Choroid plexus epithelial cell (primary cell): ENCODE measurements at regions not wholly inside any gene's neighbourhood (a gene's known extent, or its start where the extent isn't known, plus 50 kb on each side); places are given as distances from the start of the nearest gene placed in this dataset.

Source experiments
- DNase-seq: peaks from one replicate; pipeline ENCODE4 v3.0.0-alpha.2; 2010; ENCODE audit warnings: low read depth
- H3K4me3 ChIP-seq: 2 replicates; pipeline ENCODE4 v1.5.1; 2011; ENCODE audit warnings: low read depth, mild to moderate bottlenecking, control low read depth, low read length, moderate library complexity
- TF ChIP-seq, protein P1 (sequence below): conservative IDR thresholded peaks from 2 replicates; pipeline ENCODE4 v1.5.1; 2011; ENCODE audit warnings: low read depth, mild to moderate bottlenecking, control low read depth, inconsistent platforms, low read length, moderate library complexity

DNA sequence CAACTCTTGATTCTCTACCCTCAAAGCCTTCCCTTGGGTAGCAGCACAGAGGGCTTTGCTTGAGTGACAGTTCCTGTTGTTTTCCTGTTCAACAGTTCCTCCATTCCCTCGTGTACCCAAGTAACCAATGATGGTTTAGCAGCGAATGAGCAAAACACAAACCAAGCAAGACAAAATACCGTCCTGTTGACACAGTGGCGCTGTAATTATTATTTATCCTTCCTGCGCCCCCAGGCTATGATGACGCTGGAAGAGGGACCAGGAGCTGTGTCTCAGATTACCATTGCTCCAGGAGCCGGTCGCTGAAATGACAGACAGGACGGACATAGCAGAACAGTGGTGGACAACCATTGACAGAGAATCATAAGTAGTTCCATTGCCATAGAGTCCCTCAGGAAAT is 154.8 kb downstream of the GADD45G start:
- no peak overlapping the region for H3K4me3 ChIP-seq
- TF ChIP-seq, protein P1, sequence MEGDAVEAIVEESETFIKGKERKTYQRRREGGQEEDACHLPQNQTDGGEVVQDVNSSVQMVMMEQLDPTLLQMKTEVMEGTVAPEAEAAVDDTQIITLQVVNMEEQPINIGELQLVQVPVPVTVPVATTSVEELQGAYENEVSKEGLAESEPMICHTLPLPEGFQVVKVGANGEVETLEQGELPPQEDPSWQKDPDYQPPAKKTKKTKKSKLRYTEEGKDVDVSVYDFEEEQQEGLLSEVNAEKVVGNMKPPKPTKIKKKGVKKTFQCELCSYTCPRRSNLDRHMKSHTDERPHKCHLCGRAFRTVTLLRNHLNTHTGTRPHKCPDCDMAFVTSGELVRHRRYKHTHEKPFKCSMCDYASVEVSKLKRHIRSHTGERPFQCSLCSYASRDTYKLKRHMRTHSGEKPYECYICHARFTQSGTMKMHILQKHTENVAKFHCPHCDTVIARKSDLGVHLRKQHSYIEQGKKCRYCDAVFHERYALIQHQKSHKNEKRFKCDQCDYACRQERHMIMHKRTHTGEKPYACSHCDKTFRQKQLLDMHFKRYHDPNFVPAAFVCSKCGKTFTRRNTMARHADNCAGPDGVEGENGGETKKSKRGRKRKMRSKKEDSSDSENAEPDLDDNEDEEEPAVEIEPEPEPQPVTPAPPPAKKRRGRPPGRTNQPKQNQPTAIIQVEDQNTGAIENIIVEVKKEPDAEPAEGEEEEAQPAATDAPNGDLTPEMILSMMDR, result no peak
- DNase-seq, result no peak

DNA sequence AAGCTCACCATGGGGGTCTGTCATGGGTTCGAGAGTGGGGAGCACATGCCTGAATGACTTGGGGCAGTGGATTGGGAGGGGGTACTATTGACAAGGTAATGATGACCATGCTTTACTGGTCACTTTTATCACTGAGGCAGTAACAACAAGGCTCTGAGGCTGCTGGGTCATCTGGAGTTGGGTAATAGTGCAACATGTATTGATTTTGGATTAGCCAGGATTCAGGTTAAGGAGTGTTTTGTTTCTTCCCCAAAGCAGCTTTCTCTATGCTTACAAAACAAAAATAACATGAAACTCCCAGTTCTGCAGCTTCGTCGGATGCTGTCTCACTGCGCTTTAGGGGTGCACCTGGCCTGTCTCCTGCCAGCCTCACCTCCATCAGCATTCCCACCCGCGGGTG is 155.3 kb downstream of the GADD45G start:
- no peak for DNase-seq
- H3K4me3 ChIP-seq, result no peak overlapping the region
- TF ChIP-seq, protein P1, result no peak

DNA sequence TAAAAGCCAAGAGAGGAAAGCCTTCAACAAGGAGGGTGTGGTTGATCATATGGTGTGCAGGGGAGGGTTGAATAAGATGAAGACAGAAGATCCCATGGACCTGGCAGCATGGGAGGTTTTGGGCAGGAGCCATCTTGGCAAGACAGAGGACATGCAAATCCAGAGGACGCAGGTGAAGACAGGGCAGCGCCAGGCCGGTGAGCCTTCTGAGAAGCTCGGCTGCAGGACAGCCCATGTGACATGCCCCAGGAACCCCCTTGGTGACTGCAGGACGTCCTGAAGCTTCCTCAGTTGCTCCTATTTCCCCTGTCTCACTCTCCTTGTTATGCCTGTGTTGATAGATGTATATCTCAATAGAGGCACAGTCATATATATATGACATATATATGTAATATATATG is 159.4 kb downstream of the GADD45G start:
- H3K4me3 ChIP-seq, result no peak overlapping the region
- TF ChIP-seq, protein P1, result no peak
- DNase-seq, result no peak

DNA sequence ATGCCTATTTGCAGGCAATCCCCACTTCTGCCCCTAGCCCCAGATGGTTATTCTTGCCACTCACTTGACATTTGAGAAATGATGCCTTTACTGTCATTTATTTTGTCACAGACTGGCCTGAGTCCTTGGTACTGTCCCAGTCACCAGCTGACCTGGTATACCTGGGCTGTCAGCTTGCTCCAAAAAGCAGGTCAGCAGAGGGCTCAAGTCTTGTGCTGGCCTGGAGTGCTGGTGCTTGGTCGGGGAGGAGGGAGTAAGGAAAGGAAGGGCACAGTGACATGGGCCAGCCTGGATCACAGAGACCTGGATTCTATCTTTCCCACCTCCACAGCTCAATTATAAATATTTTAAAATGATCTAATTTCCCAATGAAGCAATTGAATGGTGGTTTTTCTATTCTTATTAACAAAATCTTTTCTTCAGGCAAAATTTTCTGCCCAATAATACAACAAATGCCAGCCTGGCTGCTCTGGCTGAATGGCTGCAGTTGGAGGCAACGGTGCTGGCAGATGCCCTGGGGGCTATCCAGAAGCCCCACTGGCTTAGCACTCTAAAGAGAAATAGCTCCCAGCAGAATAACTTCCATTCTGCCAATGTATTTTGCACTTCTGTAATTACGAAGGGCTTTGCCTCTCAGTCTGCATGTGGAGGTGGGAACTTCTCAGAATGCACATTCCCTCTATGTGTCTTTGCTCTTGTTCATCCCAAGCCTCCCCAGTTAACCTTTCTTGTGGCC is 160.6 kb downstream of the GADD45G start:
- no peak overlapping the region for H3K4me3 ChIP-seq
- TF ChIP-seq, protein P1, result no peak
- no peak for DNase-seq

DNA sequence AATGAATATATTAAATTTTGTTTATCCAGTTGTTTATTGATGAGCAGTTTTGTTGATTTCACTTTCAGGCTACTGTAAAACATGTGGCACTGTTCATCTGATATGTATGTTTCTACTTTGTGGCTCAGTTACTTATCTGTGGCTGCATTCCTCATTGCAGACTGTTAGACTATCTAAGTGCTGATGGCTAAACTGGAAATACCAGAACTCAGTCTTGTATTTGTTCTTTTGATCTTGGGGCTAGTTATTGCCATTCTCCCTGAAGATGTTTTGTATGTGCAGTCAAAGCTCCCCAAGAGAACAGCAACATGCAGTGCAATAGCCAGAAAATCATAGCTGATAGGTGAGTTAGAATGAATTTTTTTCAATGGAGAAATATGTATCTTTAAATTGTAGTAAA is 162.2 kb downstream of the GADD45G start:
- TF ChIP-seq, protein P1, result no peak
- no peak overlapping the region for H3K4me3 ChIP-seq
- DNase-seq, result no peak

DNA sequence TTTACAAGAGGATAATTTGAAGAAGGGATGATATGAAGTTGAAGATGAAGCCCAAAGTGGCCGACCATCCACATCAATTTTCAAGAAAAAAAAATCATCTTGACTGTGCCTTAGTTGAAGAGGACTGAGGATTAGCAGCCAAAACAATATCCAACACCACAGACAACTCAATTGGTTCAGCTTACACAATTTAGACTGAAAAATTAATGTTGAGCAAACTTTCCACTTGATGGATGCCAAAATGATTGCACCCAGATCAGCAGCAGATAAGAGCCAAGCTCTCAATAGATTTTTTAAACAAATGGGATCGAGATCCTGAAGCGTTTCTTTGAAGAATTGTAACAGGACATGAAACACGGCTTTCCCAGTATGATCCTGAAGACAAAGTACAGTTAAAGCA is 163.2 kb downstream of the GADD45G start:
- no peak for DNase-seq
- TF ChIP-seq, protein P1, result no peak
- no peak overlapping the region for H3K4me3 ChIP-seq

DNA sequence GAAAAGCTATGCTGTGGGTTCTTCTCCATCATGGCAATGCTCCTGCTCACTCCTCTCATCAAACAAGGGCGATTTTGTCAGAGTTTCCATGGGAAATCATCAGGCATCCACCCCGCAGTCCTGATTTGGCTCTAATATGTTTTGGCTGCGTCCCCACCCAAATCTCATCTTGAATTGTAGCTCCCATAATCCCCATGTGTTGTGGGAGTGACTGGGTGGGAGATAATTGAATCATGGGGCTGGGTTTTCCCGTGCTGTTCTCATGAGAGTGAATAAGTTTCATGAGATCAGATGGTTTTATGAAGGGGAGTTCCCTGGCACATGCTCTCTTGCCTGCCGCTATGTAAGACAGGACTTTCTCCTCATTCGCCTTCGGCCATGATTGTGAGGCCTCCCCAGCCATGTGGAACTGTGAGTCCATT is 163.8 kb downstream of the GADD45G start:
- TF ChIP-seq, protein P1, result no peak
- no peak overlapping the region for H3K4me3 ChIP-seq
- DNase-seq, result no peak
